GM23338 (cell line): ENCODE measurements at regions not wholly inside any gene's neighbourhood (a gene's known extent, or its start where the extent isn't known, plus 50 kb on each side); places are given as distances from the start of the nearest gene placed in this dataset.

ENCODE experiments used
- ATAC-seq: fragments of 200-7000 bp; cut with Tn5 transposase; 3 replicates; pipeline ENCODE4 v1.9.1; 2020
- DNase-seq: peaks from one replicate; pipeline ENCODE4 v3.0.0-alpha.2; 2015; ENCODE audit warnings: low spot score
- H2AFZ ChIP-seq: fragments of 200-600 bp; sonication (generic); 2 replicates; pipeline ENCODE4 v1.8.0; 2016; ENCODE audit warnings: antibody characterized with exemption, mild to moderate bottlenecking, moderate library complexity
- H3F3A ChIP-seq: fragments of 200-600 bp; sonication (generic); replicated peaks from 2 replicates; pipeline ENCODE4 v1.8.0; 2017; ENCODE audit warnings: antibody characterized with exemption, mixed run types, low read depth
- H3K27ac ChIP-seq: fragments of 200-600 bp; sonication (generic); 2 replicates; pipeline ENCODE4 v1.6.1; 2016; ENCODE audit warnings: low read depth
- H3K27me3 ChIP-seq: fragments of 200-600 bp; sonication (generic); 2 replicates; pipeline ENCODE4 v1.8.0; 2016; ENCODE audit warnings: mild to moderate bottlenecking, mixed run types, moderate library complexity; ENCODE audit not compliant: insufficient read depth
- H3K36me3 ChIP-seq: fragments of 200-600 bp; sonication (generic); 2 replicates; pipeline ENCODE4 v1.8.0; 2016; ENCODE audit warnings: mild to moderate bottlenecking; ENCODE audit not compliant: insufficient read depth
- H3K4me1 ChIP-seq: fragments of 200-600 bp; sonication (generic); 2 replicates; pipeline ENCODE4 v1.8.0; 2016; ENCODE audit warnings: mild to moderate bottlenecking, moderate library complexity; ENCODE audit not compliant: insufficient read depth
- H3K4me2 ChIP-seq: fragments of 200-600 bp; sonication (generic); 2 replicates; pipeline ENCODE4 v1.7.1; 2017; ENCODE audit warnings: mixed run types
- H3K4me3 ChIP-seq: fragments of 200-600 bp; sonication (generic); 2 replicates; pipeline ENCODE4 v1.6.1; 2016; ENCODE audit warnings: mixed run types
- H3K79me2 ChIP-seq: fragments of 200-600 bp; sonication (generic); replicated peaks from 2 replicates; pipeline ENCODE4 v1.8.0; 2017; ENCODE audit warnings: mild to moderate bottlenecking; ENCODE audit not compliant: insufficient read depth
- H3K9me2 ChIP-seq: fragments of 200-600 bp; sonication (generic); 2 replicates; pipeline ENCODE4 v1.8.0; 2017; ENCODE audit not compliant: insufficient read depth
- H4K20me1 ChIP-seq: fragments of 200-600 bp; sonication (generic); replicated peaks from 2 replicates; pipeline ENCODE4 v1.8.0; 2017; ENCODE audit warnings: mild to moderate bottlenecking; ENCODE audit not compliant: insufficient read depth
- H3K27ac Mint-ChIP-seq: 2 replicates; pipeline ENCODE4 v1.8.0; 2020; ENCODE audit warnings: inconsistent platforms, mild to moderate bottlenecking, moderate library complexity, mixed read lengths
- H3K27me3 Mint-ChIP-seq: 3 replicates; pipeline ENCODE4 v1.8.0; 2022; ENCODE audit warnings: low read depth, mild to moderate bottlenecking, moderate library complexity, mixed read lengths, inconsistent platforms; ENCODE audit not compliant: insufficient read depth, poor library complexity
- H3K36me3 Mint-ChIP-seq: 3 replicates; pipeline ENCODE4 v1.8.0; 2021; ENCODE audit warnings: low read depth, mild to moderate bottlenecking, inconsistent platforms, moderate library complexity, mixed read lengths
- H3K4me1 Mint-ChIP-seq: 3 replicates; pipeline ENCODE4 v1.8.0; 2020; ENCODE audit warnings: mild to moderate bottlenecking, inconsistent platforms, mixed read lengths
- H3K4me3 Mint-ChIP-seq: 3 replicates; pipeline ENCODE4 v1.8.0; 2021; ENCODE audit warnings: moderate library complexity, mild to moderate bottlenecking, inconsistent platforms, mixed read lengths
- H3K9me3 Mint-ChIP-seq: 3 replicates; pipeline ENCODE4 v1.8.0; 2020; ENCODE audit warnings: moderate library complexity, mild to moderate bottlenecking, inconsistent platforms, mixed read lengths
- ETS1 ChIP-seq: IDR thresholded peaks from 2 replicates; pipeline ENCODE4 v1.6.1; 2016; ENCODE audit warnings: antibody characterized with exemption
- JUNB ChIP-seq: IDR thresholded peaks from one replicate; pipeline ENCODE4 v1.6.1; 2016; ENCODE audit warnings: antibody characterized with exemption; ENCODE audit not compliant: unreplicated experiment
- REST ChIP-seq: IDR thresholded peaks from one replicate; pipeline ENCODE4 v1.6.1; 2018; ENCODE audit warnings: antibody characterized with exemption; ENCODE audit not compliant: unreplicated experiment
- STAT1 ChIP-seq: IDR thresholded peaks from one replicate; pipeline ENCODE4 v1.6.1; 2016; ENCODE audit warnings: antibody characterized with exemption; ENCODE audit not compliant: unreplicated experiment
- ZNF114 ChIP-seq: fragments of 250-450 bp; sonication (Bioruptor Pico); IDR thresholded peaks from 2 replicates; pipeline ENCODE4 v1.5.0; 2020; ENCODE audit warnings: mild to moderate bottlenecking, moderate library complexity
- ZNF331 ChIP-seq: fragments of 250-450 bp; sonication (Bioruptor Pico); IDR thresholded peaks from 2 replicates; pipeline ENCODE4 v1.5.0; 2020; ENCODE audit warnings: low read depth, mild to moderate bottlenecking, moderate library complexity
- ZNF462 ChIP-seq: fragments of 250-450 bp; sonication (Bioruptor Pico); IDR thresholded peaks from 2 replicates; pipeline ENCODE4 v1.5.0; 2020; ENCODE audit warnings: mild to moderate bottlenecking, moderate library complexity

- TF ChIP-seq ZNF462 (CRISPR knock-in tag) (no peak), ZNF114 (CRISPR knock-in tag) (no peak), JUNB (no peak), REST (no peak), ZNF331 (no peak)
Measured at GRCh38 chr10:10364902-10365301, 652.8 kb upstream of the CELF2 start (continued).

GRCh38 chr10:10365676-10366075 lies 652.0 kb upstream of the CELF2 start:
- peaks cover 3% of the 10 kb centered on the region for H3K27me3 Mint-ChIP-seq
- H3K4me1 Mint-ChIP-seq: peaks cover 28% of the 10 kb centered on the region
- Histone ChIP-seq H3K27me3 (no peaks in the 10 kb centered on the region), H3K4me3 (no peak overlapping the region), H2AFZ (no peak overlapping the region), H3K9me2 (no peaks in the 10 kb centered on the region), H4K20me1 (no peaks in the 10 kb centered on the region), H3K27ac (no peak overlapping the region), H3K4me1 (peaks cover 13% of the 10 kb centered on the region), H3K36me3 (no peaks in the 10 kb centered on the region), H3K79me2 (no peaks in the 10 kb centered on the region), H3F3A (no peaks in the 10 kb centered on the region), H3K4me2 (no peak overlapping the region)
- ATAC-seq (no peak), DNase-seq (no peak)
- no peak overlapping the region for H3K27ac Mint-ChIP-seq
- H3K36me3 Mint-ChIP-seq: no peaks in the 10 kb centered on the region
- H3K4me3 Mint-ChIP-seq: no peak overlapping the region
- no peaks in the 10 kb centered on the region; the same call in 2 of the 3 replicates for H3K9me3 Mint-ChIP-seq
- TF ChIP-seq ZNF114 (CRISPR knock-in tag) (no peak), ETS1 (no peak), STAT1 (no peak), REST (no peak)
